NB4 (cell line): ENCODE measurements at regions not wholly inside any gene's neighbourhood (a gene's known extent, or its start where the extent isn't known, plus 50 kb on each side); places are given as distances from the start of the nearest gene placed in this dataset.

Source experiments
- CTCF ChIP-seq: IDR thresholded peaks from one replicate; pipeline ENCODE4 v1.5.1; 2012; ENCODE audit warnings: low read depth, low read length
- POLR2A ChIP-seq: IDR thresholded peaks from 2 replicates; pipeline ENCODE4 v1.6.1; 2011; ENCODE audit warnings: mild to moderate bottlenecking; ENCODE audit not compliant: insufficient read length; ENCODE audit errors: extremely low read depth

- no peak for TF ChIP-seq CTCF
- TF ChIP-seq POLR2A = no peak
These were observed 71.9 kb downstream of the MFAP3 start for GRCh38 chr5:154110716-154111115.
